HEK293T (cell line): ENCODE measurements at regions not wholly inside any gene's neighbourhood (a gene's known extent, or its start where the extent isn't known, plus 50 kb on each side); places are given as distances from the start of the nearest gene placed in this dataset.

Experiments
- ARNT ChIP-seq: fragments of 450-650 bp; IDR thresholded peaks from 2 replicates; pipeline ENCODE4 v1.6.1; 2017; ENCODE audit warnings: mild to moderate bottlenecking
- BHLHE40 ChIP-seq: fragments of 450-650 bp; IDR thresholded peaks from 2 replicates; pipeline ENCODE4 v1.6.1; 2016; ENCODE audit warnings: mild to moderate bottlenecking, moderate library complexity, borderline replicate concordance
- CTBP1 ChIP-seq: fragments of 450-650 bp; IDR thresholded peaks from 2 replicates; pipeline ENCODE4 v1.6.1; 2016; ENCODE audit warnings: borderline replicate concordance
- FOXK2 ChIP-seq: fragments of 450-650 bp; IDR thresholded peaks from 2 replicates; pipeline ENCODE4 v1.6.1; 2016; ENCODE audit warnings: mild to moderate bottlenecking
- FOXM1 ChIP-seq: fragments of 450-650 bp; IDR thresholded peaks from 2 replicates; pipeline ENCODE4 v1.6.1; 2017; ENCODE audit warnings: mild to moderate bottlenecking, borderline replicate concordance
- HDGF ChIP-seq: fragments of 450-650 bp; IDR thresholded peaks from 2 replicates; pipeline ENCODE4 v1.6.1; 2017; ENCODE audit warnings: antibody characterized with exemption, borderline replicate concordance
- LEF1 ChIP-seq: fragments of 450-650 bp; IDR thresholded peaks from 2 replicates; pipeline ENCODE4 v1.6.1; 2017; ENCODE audit warnings: mild to moderate bottlenecking, borderline replicate concordance
- NFRKB ChIP-seq: fragments of 450-650 bp; IDR thresholded peaks from 2 replicates; pipeline ENCODE4 v1.6.1; 2016; ENCODE audit warnings: mild to moderate bottlenecking, moderate library complexity
- SP1 ChIP-seq: fragments of 450-650 bp; IDR thresholded peaks from 2 replicates; pipeline ENCODE4 v1.6.1; 2017
- SUZ12 ChIP-seq: fragments of 450-650 bp; IDR thresholded peaks from 2 replicates; pipeline ENCODE4 v1.6.1; 2016; ENCODE audit warnings: mild to moderate bottlenecking
- TARDBP ChIP-seq: fragments of 450-650 bp; IDR thresholded peaks from 2 replicates; pipeline ENCODE4 v1.6.1; 2016
- ZNF384 ChIP-seq: fragments of 450-650 bp; IDR thresholded peaks from 2 replicates; pipeline ENCODE4 v1.6.1; 2016

DNA sequence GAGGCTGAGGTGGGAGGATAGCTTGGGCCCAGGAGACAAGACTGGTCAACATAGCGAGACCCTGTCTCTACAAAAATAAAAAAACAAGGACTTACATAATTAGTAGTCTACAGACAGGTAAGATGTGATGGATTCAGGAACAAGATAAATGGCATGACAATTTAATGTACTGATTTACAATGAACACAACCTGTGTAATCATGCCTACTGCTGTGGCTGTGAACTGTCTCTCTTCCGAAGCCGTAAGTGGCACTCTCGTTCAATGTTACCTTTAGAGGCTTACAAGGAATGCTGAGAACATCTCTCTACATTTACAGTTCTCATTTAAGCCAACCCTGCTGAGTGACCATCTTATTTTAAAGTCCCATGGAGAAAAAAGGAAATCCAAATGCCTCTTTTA is 134.8 kb upstream of the PRDM1 start:
- TF ChIP-seq ARNT, result no peak
- no peak for TF ChIP-seq CTBP1
- TF ChIP-seq SP1, result no peak
- no peak for TF ChIP-seq HDGF
- no peak for TF ChIP-seq SUZ12
- no peak for TF ChIP-seq TARDBP
- TF ChIP-seq LEF1, result no peak
- TF ChIP-seq BHLHE40, result no peak
- TF ChIP-seq ZNF384, result no peak
- TF ChIP-seq FOXM1, result no peak
- no peak for TF ChIP-seq FOXK2
- TF ChIP-seq NFRKB, result no peak
